T follicular helper cell (primary cell): ENCODE measurements at regions not wholly inside any gene's neighbourhood (a gene's known extent, or its start where the extent isn't known, plus 50 kb on each side); places are given as distances from the start of the nearest gene placed in this dataset.

ENCODE experiments used
- DNase-seq: peaks from one replicate; pipeline ENCODE4 v3.0.0-alpha.2; 2020; ENCODE audit warnings: low read depth

- DNase-seq = no peak
These were observed 204.2 kb downstream of the KLF5 start for GRCh38 chr13:73262862-73263627.

- no peak for DNase-seq
These were observed 203.0 kb downstream of the KLF5 start for GRCh38 chr13:73261739-73262216.

GRCh38 chr13:73259061-73260017 is 200.5 kb downstream of the KLF5 start:
- DNase-seq = no peak

- DNase-seq = no peak
These were observed 199.6 kb downstream of the KLF5 start for GRCh38 chr13:73258406-73258805.

GRCh38 chr13:73254827-73255226 is 196.0 kb downstream of the KLF5 start:
- DNase-seq = no peak

- DNase-seq = no peak
These were observed 192.9 kb downstream of the KLF5 start for GRCh38 chr13:73251626-73252265.

GRCh38 chr13:73250061-73250460 is 191.3 kb downstream of the KLF5 start:
- DNase-seq = no peak

- no peak for DNase-seq
These were observed 190.1 kb downstream of the KLF5 start for GRCh38 chr13:73248711-73249580.

GRCh38 chr13:73248154-73248553 is 189.3 kb downstream of the KLF5 start:
- no peak for DNase-seq

- no peak for DNase-seq
These were observed 186.4 kb downstream of the KLF5 start for GRCh38 chr13:73245246-73245645.

- DNase-seq = no peak
These were observed 185.7 kb downstream of the KLF5 start for GRCh38 chr13:73244467-73244866.

GRCh38 chr13:73242515-73243015 is 183.8 kb downstream of the KLF5 start:
- DNase-seq = no peak

- no peak for DNase-seq
These were observed 181.4 kb downstream of the KLF5 start for GRCh38 chr13:73240193-73240592.

- no peak for DNase-seq
These were observed 176.6 kb downstream of the KLF5 start for GRCh38 chr13:73235385-73235784.

GRCh38 chr13:73231471-73231870 is 172.7 kb downstream of the KLF5 start:
- no peak for DNase-seq

- no peak for DNase-seq
These were observed 171.9 kb downstream of the KLF5 start for GRCh38 chr13:73230716-73231115.

GRCh38 chr13:73228546-73228945 is 169.7 kb downstream of the KLF5 start:
- no peak for DNase-seq

- no peak for DNase-seq
These were observed 167.2 kb downstream of the KLF5 start for GRCh38 chr13:73225990-73226389.

- DNase-seq = no peak
These were observed 165.9 kb downstream of the KLF5 start for GRCh38 chr13:73224703-73225102.

- no peak for DNase-seq
These were observed 164.6 kb downstream of the KLF5 start for GRCh38 chr13:73223372-73223781.
